WTC11 (cell line): ENCODE measurements at regions not wholly inside any gene's neighbourhood (a gene's known extent, or its start where the extent isn't known, plus 50 kb on each side); places are given as distances from the start of the nearest gene placed in this dataset.

ENCODE experiments used
- ATAC-seq: fragments of 200-7000 bp; cut with Tn5 transposase; 2 replicates; pipeline ENCODE4 v1.10.0; 2021; ENCODE audit warnings: mild to moderate bottlenecking, moderate library complexity
- CTCF ChIA-PET: fragments of 300-600 bp; sonication (Branson Sonifier 250); formaldehyde crosslinking; loops from one replicate; lab custom pipeline; 2021; ENCODE audit warnings: antibody characterized with exemption; lab: Charles Lee
- POLR2A ChIA-PET: fragments of 350-600 bp; sonication (Branson Sonifier 250); formaldehyde crosslinking; loops from one replicate; lab custom pipeline; 2021; ENCODE audit warnings: antibody characterized with exemption; lab: Charles Lee
- DNase-seq: peaks from one replicate; pipeline ENCODE4 v3.0.0; 2021; ENCODE audit warnings: low spot score
- H3K27ac Mint-ChIP-seq: 2 replicates; pipeline ENCODE4 v1.8.0; 2021; ENCODE audit warnings: mixed read lengths
- H3K27me3 Mint-ChIP-seq: 2 replicates; pipeline ENCODE4 v1.8.0; 2021; ENCODE audit warnings: low read depth, mild to moderate bottlenecking, moderate library complexity, mixed read lengths
- H3K36me3 Mint-ChIP-seq: 2 replicates; pipeline ENCODE4 v1.8.0; 2021; ENCODE audit warnings: mixed read lengths
- H3K4me1 Mint-ChIP-seq: 2 replicates; pipeline ENCODE4 v1.8.0; 2022; ENCODE audit warnings: mixed read lengths
- H3K4me3 Mint-ChIP-seq: 2 replicates; pipeline ENCODE4 v1.8.0; 2021; ENCODE audit warnings: mild to moderate bottlenecking, moderate library complexity, mixed read lengths
- H3K9me3 Mint-ChIP-seq: 2 replicates; pipeline ENCODE4 v1.8.0; 2021; ENCODE audit warnings: mixed read lengths
- ATF1 ChIP-seq: sonication (generic); formaldehyde crosslinking; IDR thresholded peaks from 2 replicates; pipeline ENCODE4 v1.8.1; 2023; ENCODE audit warnings: mild to moderate bottlenecking, moderate library complexity, missing genetic modification reagents
- CBFB ChIP-seq: sonication (generic); formaldehyde crosslinking; IDR thresholded peaks from 2 replicates; pipeline ENCODE4 v1.8.1; 2022; ENCODE audit warnings: mild to moderate bottlenecking, low read depth, missing genetic modification reagents
- FOXJ3 ChIP-seq: sonication (generic); formaldehyde crosslinking; IDR thresholded peaks from 2 replicates; pipeline ENCODE4 v1.9.0; 2021; ENCODE audit warnings: missing genetic modification reagents, mild to moderate bottlenecking, borderline replicate concordance
- GRHL2 ChIP-seq: fragments of 250-450 bp; sonication (Bioruptor Pico); IDR thresholded peaks from 2 replicates; pipeline ENCODE4 v1.8.0; 2022; ENCODE audit warnings: mild to moderate bottlenecking, moderate library complexity; ENCODE audit not compliant: insufficient replicate concordance, severe bottlenecking
- MXD4 ChIP-seq: fragments of 250-450 bp; sonication (Bioruptor Pico); IDR thresholded peaks from 2 replicates; pipeline ENCODE4 v1.8.0; 2021; ENCODE audit warnings: mild to moderate bottlenecking, moderate library complexity, borderline replicate concordance
- NFYB ChIP-seq: sonication (generic); formaldehyde crosslinking; conservative IDR thresholded peaks from 2 replicates; pipeline ENCODE4 v1.8.0; 2022; ENCODE audit warnings: low read depth, missing genetic modification reagents
- NR1H2 ChIP-seq: sonication (generic); formaldehyde crosslinking; IDR thresholded peaks from 2 replicates; pipeline ENCODE4 v1.9.0; 2021; ENCODE audit warnings: mild to moderate bottlenecking, moderate library complexity, missing genetic modification reagents
- TEAD1 ChIP-seq: sonication (generic); formaldehyde crosslinking; IDR thresholded peaks from 2 replicates; pipeline ENCODE4 v1.8.0; 2022; ENCODE audit warnings: mild to moderate bottlenecking, missing genetic modification reagents
- ZNF232 ChIP-seq: sonication (generic); formaldehyde crosslinking; IDR thresholded peaks from 2 replicates; pipeline ENCODE4 v1.8.0; 2022; ENCODE audit warnings: mild to moderate bottlenecking, missing genetic modification reagents
- ZNF263 ChIP-seq: sonication (generic); formaldehyde crosslinking; IDR thresholded peaks from 2 replicates; pipeline ENCODE4 v1.8.1; 2022; ENCODE audit warnings: low read depth, mild to moderate bottlenecking, moderate library complexity, missing genetic modification reagents
- ZNF423 ChIP-seq: fragments of 250-450 bp; sonication (Bioruptor Pico); IDR thresholded peaks from 2 replicates; pipeline ENCODE4 v2.1.2; 2022; ENCODE audit warnings: mild to moderate bottlenecking, moderate library complexity
- TF ChIP-seq, protein P1 (sequence below): fragments of 250-450 bp; sonication (Bioruptor Pico); IDR thresholded peaks from 2 replicates; pipeline ENCODE4 v2.1.2; 2022; ENCODE audit warnings: mild to moderate bottlenecking, moderate library complexity
- TF ChIP-seq, protein P2 (sequence below): sonication (generic); formaldehyde crosslinking; conservative IDR thresholded peaks from 2 replicates; pipeline ENCODE4 v1.8.1; 2023; ENCODE audit warnings: mild to moderate bottlenecking, low read depth, missing genetic modification reagents, moderate library complexity
- TF ChIP-seq, protein P3 (sequence below): fragments of 250-450 bp; sonication (Bioruptor Pico); IDR thresholded peaks from 2 replicates; pipeline ENCODE4 v1.9.0; 2021; ENCODE audit warnings: mild to moderate bottlenecking, borderline replicate concordance
- TF ChIP-seq, protein P4 (sequence below): sonication (generic); formaldehyde crosslinking; IDR thresholded peaks from 2 replicates; pipeline ENCODE4 v1.8.0; 2022; ENCODE audit warnings: mild to moderate bottlenecking, missing genetic modification reagents
- TF ChIP-seq, protein P5 (sequence below): fragments of 250-450 bp; sonication (Bioruptor Pico); IDR thresholded peaks from 2 replicates; pipeline ENCODE4 v1.9.0; 2021; ENCODE audit warnings: mild to moderate bottlenecking
- TF ChIP-seq, protein P6 (sequence below): fragments of 200-600 bp; IDR thresholded peaks from 2 replicates; pipeline ENCODE4 v1.8.0; 2022; ENCODE audit warnings: antibody characterized with exemption

DNA sequence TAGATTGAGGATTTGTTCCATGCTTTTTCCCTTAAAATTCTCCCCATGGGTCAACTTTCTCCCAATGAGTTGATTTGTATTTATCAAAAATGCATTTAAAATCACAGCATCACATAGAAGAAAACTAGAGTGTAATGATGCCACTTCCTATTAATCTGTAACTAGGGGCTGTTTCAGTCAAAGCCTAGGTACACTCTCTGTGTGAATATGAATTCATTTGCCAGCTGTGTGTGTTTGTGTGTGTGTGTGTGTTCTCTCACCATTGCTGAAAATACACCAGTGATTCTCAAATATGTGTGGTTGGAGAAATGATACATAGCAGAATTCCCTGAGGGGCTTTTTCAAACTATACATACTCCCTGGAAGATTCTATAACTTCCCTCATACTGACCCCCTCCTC lies 546.5 kb downstream of the KLHL13 start (continued):
- TF ChIP-seq MXD4 (CRISPR knock-in tag) = no peak
- TF ChIP-seq, protein P1, sequence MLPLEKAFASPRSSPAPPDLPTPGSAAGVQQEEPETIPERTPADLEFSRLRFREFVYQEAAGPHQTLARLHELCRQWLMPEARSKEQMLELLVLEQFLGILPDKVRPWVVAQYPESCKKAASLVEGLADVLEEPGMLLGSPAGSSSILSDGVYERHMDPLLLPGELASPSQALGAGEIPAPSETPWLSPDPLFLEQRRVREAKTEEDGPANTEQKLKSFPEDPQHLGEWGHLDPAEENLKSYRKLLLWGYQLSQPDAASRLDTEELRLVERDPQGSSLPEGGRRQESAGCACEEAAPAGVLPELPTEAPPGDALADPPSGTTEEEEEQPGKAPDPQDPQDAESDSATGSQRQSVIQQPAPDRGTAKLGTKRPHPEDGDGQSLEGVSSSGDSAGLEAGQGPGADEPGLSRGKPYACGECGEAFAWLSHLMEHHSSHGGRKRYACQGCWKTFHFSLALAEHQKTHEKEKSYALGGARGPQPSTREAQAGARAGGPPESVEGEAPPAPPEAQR (CRISPR knock-in tag) = no peak

DNA sequence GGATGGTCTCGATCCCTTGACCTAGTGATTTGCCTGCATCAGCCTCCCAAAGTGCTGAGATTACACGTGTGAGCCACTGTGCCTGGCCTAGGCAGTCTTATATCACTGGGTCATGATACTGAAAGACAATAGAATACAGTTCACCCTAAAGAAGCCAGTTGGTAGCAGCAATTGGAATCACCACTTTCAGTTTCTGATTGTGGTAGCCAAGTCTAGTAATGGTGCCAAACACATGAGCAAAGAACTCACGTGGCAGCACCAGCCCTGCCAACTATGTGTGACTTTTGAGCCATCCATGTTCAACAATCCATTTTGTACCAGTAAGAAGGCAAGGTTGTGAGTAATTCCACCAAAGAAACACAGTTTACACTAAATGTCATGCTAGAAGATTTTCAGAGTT lies 548.4 kb downstream of the KLHL13 start:
- Mint-ChIP-seq H3K36me3 (peaks cover 10% of the 10 kb centered on the region; the same call in 1 of the 2 replicates), H3K27me3 (no peaks in the 10 kb centered on the region), H3K4me1 (no peaks in the 10 kb centered on the region), H3K27ac (no peak overlapping the region), H3K4me3 (no peak overlapping the region), H3K9me3 (peaks cover 30% of the 10 kb centered on the region)
- POLR2A ChIA-PET = no interaction called here
- no peak for TF ChIP-seq TEAD1
- TF ChIP-seq, protein P2, sequence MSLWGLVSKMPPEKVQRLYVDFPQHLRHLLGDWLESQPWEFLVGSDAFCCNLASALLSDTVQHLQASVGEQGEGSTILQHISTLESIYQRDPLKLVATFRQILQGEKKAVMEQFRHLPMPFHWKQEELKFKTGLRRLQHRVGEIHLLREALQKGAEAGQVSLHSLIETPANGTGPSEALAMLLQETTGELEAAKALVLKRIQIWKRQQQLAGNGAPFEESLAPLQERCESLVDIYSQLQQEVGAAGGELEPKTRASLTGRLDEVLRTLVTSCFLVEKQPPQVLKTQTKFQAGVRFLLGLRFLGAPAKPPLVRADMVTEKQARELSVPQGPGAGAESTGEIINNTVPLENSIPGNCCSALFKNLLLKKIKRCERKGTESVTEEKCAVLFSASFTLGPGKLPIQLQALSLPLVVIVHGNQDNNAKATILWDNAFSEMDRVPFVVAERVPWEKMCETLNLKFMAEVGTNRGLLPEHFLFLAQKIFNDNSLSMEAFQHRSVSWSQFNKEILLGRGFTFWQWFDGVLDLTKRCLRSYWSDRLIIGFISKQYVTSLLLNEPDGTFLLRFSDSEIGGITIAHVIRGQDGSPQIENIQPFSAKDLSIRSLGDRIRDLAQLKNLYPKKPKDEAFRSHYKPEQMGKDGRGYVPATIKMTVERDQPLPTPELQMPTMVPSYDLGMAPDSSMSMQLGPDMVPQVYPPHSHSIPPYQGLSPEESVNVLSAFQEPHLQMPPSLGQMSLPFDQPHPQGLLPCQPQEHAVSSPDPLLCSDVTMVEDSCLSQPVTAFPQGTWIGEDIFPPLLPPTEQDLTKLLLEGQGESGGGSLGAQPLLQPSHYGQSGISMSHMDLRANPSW = no peak
- TF ChIP-seq NFYB = no peak
- no peak for TF ChIP-seq ZNF423 (CRISPR knock-in tag)
- TF ChIP-seq, protein P3, sequence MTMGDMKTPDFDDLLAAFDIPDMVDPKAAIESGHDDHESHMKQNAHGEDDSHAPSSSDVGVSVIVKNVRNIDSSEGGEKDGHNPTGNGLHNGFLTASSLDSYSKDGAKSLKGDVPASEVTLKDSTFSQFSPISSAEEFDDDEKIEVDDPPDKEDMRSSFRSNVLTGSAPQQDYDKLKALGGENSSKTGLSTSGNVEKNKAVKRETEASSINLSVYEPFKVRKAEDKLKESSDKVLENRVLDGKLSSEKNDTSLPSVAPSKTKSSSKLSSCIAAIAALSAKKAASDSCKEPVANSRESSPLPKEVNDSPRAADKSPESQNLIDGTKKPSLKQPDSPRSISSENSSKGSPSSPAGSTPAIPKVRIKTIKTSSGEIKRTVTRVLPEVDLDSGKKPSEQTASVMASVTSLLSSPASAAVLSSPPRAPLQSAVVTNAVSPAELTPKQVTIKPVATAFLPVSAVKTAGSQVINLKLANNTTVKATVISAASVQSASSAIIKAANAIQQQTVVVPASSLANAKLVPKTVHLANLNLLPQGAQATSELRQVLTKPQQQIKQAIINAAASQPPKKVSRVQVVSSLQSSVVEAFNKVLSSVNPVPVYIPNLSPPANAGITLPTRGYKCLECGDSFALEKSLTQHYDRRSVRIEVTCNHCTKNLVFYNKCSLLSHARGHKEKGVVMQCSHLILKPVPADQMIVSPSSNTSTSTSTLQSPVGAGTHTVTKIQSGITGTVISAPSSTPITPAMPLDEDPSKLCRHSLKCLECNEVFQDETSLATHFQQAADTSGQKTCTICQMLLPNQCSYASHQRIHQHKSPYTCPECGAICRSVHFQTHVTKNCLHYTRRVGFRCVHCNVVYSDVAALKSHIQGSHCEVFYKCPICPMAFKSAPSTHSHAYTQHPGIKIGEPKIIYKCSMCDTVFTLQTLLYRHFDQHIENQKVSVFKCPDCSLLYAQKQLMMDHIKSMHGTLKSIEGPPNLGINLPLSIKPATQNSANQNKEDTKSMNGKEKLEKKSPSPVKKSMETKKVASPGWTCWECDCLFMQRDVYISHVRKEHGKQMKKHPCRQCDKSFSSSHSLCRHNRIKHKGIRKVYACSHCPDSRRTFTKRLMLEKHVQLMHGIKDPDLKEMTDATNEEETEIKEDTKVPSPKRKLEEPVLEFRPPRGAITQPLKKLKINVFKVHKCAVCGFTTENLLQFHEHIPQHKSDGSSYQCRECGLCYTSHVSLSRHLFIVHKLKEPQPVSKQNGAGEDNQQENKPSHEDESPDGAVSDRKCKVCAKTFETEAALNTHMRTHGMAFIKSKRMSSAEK = no peak
- no peak for TF ChIP-seq CBFB
- no peak for TF ChIP-seq ZNF232 (CRISPR knock-in tag)
- no peak for TF ChIP-seq FOXJ3 (CRISPR knock-in tag)
- no peak for TF ChIP-seq ZNF263
- TF ChIP-seq, protein P4, sequence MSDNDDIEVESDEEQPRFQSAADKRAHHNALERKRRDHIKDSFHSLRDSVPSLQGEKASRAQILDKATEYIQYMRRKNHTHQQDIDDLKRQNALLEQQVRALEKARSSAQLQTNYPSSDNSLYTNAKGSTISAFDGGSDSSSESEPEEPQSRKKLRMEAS (CRISPR knock-in tag) = no peak
- TF ChIP-seq NR1H2 (CRISPR knock-in tag) = no peak
- TF ChIP-seq GRHL2 (CRISPR knock-in tag) = no peak
- TF ChIP-seq, protein P5, sequence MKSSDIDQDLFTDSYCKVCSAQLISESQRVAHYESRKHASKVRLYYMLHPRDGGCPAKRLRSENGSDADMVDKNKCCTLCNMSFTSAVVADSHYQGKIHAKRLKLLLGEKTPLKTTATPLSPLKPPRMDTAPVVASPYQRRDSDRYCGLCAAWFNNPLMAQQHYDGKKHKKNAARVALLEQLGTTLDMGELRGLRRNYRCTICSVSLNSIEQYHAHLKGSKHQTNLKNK (CRISPR knock-in tag) = no peak
- TF ChIP-seq, protein P6, sequence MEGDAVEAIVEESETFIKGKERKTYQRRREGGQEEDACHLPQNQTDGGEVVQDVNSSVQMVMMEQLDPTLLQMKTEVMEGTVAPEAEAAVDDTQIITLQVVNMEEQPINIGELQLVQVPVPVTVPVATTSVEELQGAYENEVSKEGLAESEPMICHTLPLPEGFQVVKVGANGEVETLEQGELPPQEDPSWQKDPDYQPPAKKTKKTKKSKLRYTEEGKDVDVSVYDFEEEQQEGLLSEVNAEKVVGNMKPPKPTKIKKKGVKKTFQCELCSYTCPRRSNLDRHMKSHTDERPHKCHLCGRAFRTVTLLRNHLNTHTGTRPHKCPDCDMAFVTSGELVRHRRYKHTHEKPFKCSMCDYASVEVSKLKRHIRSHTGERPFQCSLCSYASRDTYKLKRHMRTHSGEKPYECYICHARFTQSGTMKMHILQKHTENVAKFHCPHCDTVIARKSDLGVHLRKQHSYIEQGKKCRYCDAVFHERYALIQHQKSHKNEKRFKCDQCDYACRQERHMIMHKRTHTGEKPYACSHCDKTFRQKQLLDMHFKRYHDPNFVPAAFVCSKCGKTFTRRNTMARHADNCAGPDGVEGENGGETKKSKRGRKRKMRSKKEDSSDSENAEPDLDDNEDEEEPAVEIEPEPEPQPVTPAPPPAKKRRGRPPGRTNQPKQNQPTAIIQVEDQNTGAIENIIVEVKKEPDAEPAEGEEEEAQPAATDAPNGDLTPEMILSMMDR = no peak
- no peak for TF ChIP-seq ATF1 (CRISPR knock-in tag)
- no peak for ATAC-seq
- no peak for DNase-seq
- CTCF ChIA-PET = no interaction called here
